H9 (cell line): ENCODE measurements at regions not wholly inside any gene's neighbourhood (a gene's known extent, or its start where the extent isn't known, plus 50 kb on each side); places are given as distances from the start of the nearest gene placed in this dataset.

Source experiments
- DNase-seq: peaks from one replicate; pipeline ENCODE4 v3.0.0-alpha.2; 2017
- H2AFZ ChIP-seq: one replicate; pipeline ENCODE4 v1.6.1; 2013; ENCODE audit warnings: mild to moderate bottlenecking, low read length, control low read depth, moderate library complexity
- H2AK5ac ChIP-seq: 2 replicates; pipeline ENCODE4 v1.6.1; 2013; ENCODE audit warnings: low read length, control low read depth, mixed read lengths; ENCODE audit not compliant: insufficient read length
- H2BK120ac ChIP-seq: one replicate; pipeline ENCODE4 v1.6.1; 2013; ENCODE audit warnings: low read depth, mild to moderate bottlenecking, low read length, control low read depth, inconsistent platforms; ENCODE audit not compliant: poor library complexity, severe bottlenecking
- H2BK12ac ChIP-seq: 2 replicates; pipeline ENCODE4 v1.6.1; 2013; ENCODE audit warnings: low read length, control low read depth, mixed read lengths, low read depth; ENCODE audit not compliant: insufficient read length
- H2BK15ac ChIP-seq: 2 replicates; pipeline ENCODE4 v1.6.1; 2013; ENCODE audit warnings: low read depth, low read length, control low read depth
- H2BK20ac ChIP-seq: one replicate; pipeline ENCODE4 v1.6.1; 2013; ENCODE audit warnings: low read depth, mild to moderate bottlenecking, low read length, control low read depth, inconsistent platforms; ENCODE audit not compliant: poor library complexity, severe bottlenecking
- H2BK5ac ChIP-seq: 2 replicates; pipeline ENCODE4 v1.6.1; 2013; ENCODE audit warnings: low read length, control low read depth, mixed read lengths; ENCODE audit not compliant: insufficient read length
- H3K14ac ChIP-seq: 2 replicates; pipeline ENCODE4 v1.6.1; 2013; ENCODE audit warnings: low read length, control low read depth; ENCODE audit not compliant: insufficient read depth
- H3K18ac ChIP-seq: 2 replicates; pipeline ENCODE4 v1.6.1; 2013; ENCODE audit warnings: low read depth, mild to moderate bottlenecking, mixed read lengths, low read length, control low read depth; ENCODE audit not compliant: insufficient read length
- H3K23ac ChIP-seq: 2 replicates; pipeline ENCODE4 v1.6.1; 2013; ENCODE audit warnings: low read length, control low read depth, mixed read lengths, low read depth; ENCODE audit not compliant: insufficient read length
- H3K23me2 ChIP-seq: 2 replicates; pipeline ENCODE4 v1.6.1; 2013; ENCODE audit warnings: low read depth, mild to moderate bottlenecking, mixed read lengths, low read length, control low read depth; ENCODE audit not compliant: insufficient read length, poor library complexity, severe bottlenecking
- H3K27ac ChIP-seq: 2 replicates; pipeline ENCODE4 v1.5.1; 2013; ENCODE audit warnings: low read length, control low read depth, mixed read lengths, low read depth; ENCODE audit not compliant: insufficient read length
- H3K27me3 ChIP-seq: 2 replicates; pipeline ENCODE4 v1.6.1; 2013; ENCODE audit warnings: low read length, control low read depth, inconsistent platforms; ENCODE audit not compliant: insufficient read depth
- H3K4ac ChIP-seq: 2 replicates; pipeline ENCODE4 v1.6.1; 2013; ENCODE audit warnings: low read depth, mild to moderate bottlenecking, control low read depth, inconsistent platforms, low read length, moderate library complexity
- H3K4me1 ChIP-seq: 2 replicates; pipeline ENCODE4 v1.6.1; 2013; ENCODE audit warnings: low read length, control low read depth, inconsistent platforms; ENCODE audit not compliant: insufficient read depth
- H3K4me2 ChIP-seq: 2 replicates; pipeline ENCODE4 v1.6.1; 2013; ENCODE audit warnings: low read length, control low read depth, mixed read lengths; ENCODE audit not compliant: insufficient read length, insufficient read depth
- H3K56ac ChIP-seq: 2 replicates; pipeline ENCODE4 v1.6.1; 2013; ENCODE audit warnings: low read depth, mild to moderate bottlenecking, mixed read lengths, low read length, control low read depth; ENCODE audit not compliant: insufficient read length
- H3K79me1 ChIP-seq: 2 replicates; pipeline ENCODE4 v1.6.1; 2013; ENCODE audit warnings: low read depth, mild to moderate bottlenecking, moderate library complexity, low read length, control low read depth, inconsistent platforms; ENCODE audit not compliant: insufficient read depth, poor library complexity, severe bottlenecking
- H3K79me2 ChIP-seq: 2 replicates; pipeline ENCODE4 v1.6.1; 2013; ENCODE audit warnings: low read length, control low read depth, inconsistent platforms; ENCODE audit not compliant: insufficient read depth
- H3K9ac ChIP-seq: 2 replicates; pipeline ENCODE4 v1.6.1; 2013; ENCODE audit warnings: low read length, control low read depth, mixed read lengths; ENCODE audit not compliant: insufficient read length; ENCODE audit errors: extremely low read depth
- H3K9me3 ChIP-seq: one replicate; pipeline ENCODE4 v1.6.1; 2013; ENCODE audit warnings: low read depth, low read length, inconsistent platforms; ENCODE audit not compliant: control insufficient read depth
- H3T11ph ChIP-seq: one replicate; pipeline ENCODE4 v1.6.1; 2013; ENCODE audit warnings: mild to moderate bottlenecking, low read length, control low read depth, inconsistent platforms
- H4K20me1 ChIP-seq: one replicate; pipeline ENCODE4 v1.6.1; 2013; ENCODE audit not compliant: control insufficient read depth, insufficient read length, insufficient read depth
- H4K5ac ChIP-seq: 2 replicates; pipeline ENCODE4 v1.6.1; 2013; ENCODE audit warnings: low read depth, mild to moderate bottlenecking, mixed read lengths, low read length, control low read depth; ENCODE audit not compliant: insufficient read length
- H4K8ac ChIP-seq: replicated peaks from 2 replicates; pipeline ENCODE4 v1.6.1; 2013; ENCODE audit warnings: low read length, control low read depth, mixed read lengths, low read depth; ENCODE audit not compliant: insufficient read length
- H4K91ac ChIP-seq: 2 replicates; pipeline ENCODE4 v1.6.1; 2013; ENCODE audit warnings: low read depth, mild to moderate bottlenecking, moderate library complexity, mixed read lengths, low read length, control low read depth; ENCODE audit not compliant: insufficient read length
- H3K27ac Mint-ChIP-seq, 3 experiments: 2 replicates in 2 of 3; 3 replicates in 1 of 3; pipeline ENCODE4 v1.8.0; 2020 to 2021; ENCODE audit warnings: mixed read lengths in 3 of 3, mild to moderate bottlenecking in 1 of 3, moderate library complexity in 1 of 3
- H3K27me3 Mint-ChIP-seq: 2 replicates; pipeline ENCODE4 v1.8.0; 2021; ENCODE audit warnings: low read depth, mild to moderate bottlenecking, moderate library complexity, mixed read lengths
- H3K36me3 Mint-ChIP-seq, 3 experiments: 2 replicates in 2 of 3; 3 replicates in 1 of 3; pipeline ENCODE4 v1.8.0; 2020 to 2021; ENCODE audit warnings: low read depth in 3 of 3, mixed read lengths in 3 of 3; ENCODE audit not compliant: insufficient read depth in 1 of 3
- H3K4me1 Mint-ChIP-seq, 2 experiments: 2 replicates each; pipeline ENCODE4 v1.8.0; 2020; ENCODE audit warnings: mixed read lengths in 2 of 2
- H3K4me3 Mint-ChIP-seq, 2 experiments: 2 replicates in 1 of 2; 3 replicates in 1 of 2; pipeline ENCODE4 v1.8.0; 2020 to 2021; ENCODE audit warnings: mild to moderate bottlenecking in 2 of 2, mixed read lengths in 2 of 2, moderate library complexity in 1 of 2
- H3K9me3 Mint-ChIP-seq, 2 experiments: 2 replicates in 1 of 2; 3 replicates in 1 of 2; pipeline ENCODE4 v1.8.0; 2020; ENCODE audit warnings: mild to moderate bottlenecking in 2 of 2, mixed read lengths in 2 of 2, moderate library complexity in 1 of 2
- CTCF ChIP-seq: fragments of 200-600 bp; sonication (generic); conservative IDR thresholded peaks from 3 replicates; pipeline ENCODE4 v1.8.0; 2021; ENCODE audit warnings: antibody characterized with exemption, mild to moderate bottlenecking
- WGBS: extraction: QIAGEN DNeasy Blood & Tissue Kit; methylation state at CpG from one replicate; pipeline ENCODE4 v1.1.7; 2013; ENCODE audit warnings: missing lambda C conversion rate, low lambda C conversion rate, mixed read lengths; ENCODE audit not compliant: insufficient read length; ENCODE audit errors: extremely low coverage; 5-methylcytosine and 5-hydroxymethylcytosine counted together

GRCh38 chr3:56940976-56941375, 119.5 kb upstream of the SPATA12 start:
- H3K9ac ChIP-seq = no peak overlapping the region
- TF ChIP-seq CTCF = no peak
- no peak overlapping the region for H3K14ac ChIP-seq
- no peak overlapping the region for H2BK12ac ChIP-seq
- peaks cover 16% of the 10 kb centered on the region in 2 experiments for H3K9me3 Mint-ChIP-seq
- no peaks in the 10 kb centered on the region for H3K9me3 ChIP-seq
- H3K27me3 Mint-ChIP-seq = no peaks in the 10 kb centered on the region
- no peak overlapping the region for H3K56ac ChIP-seq
- no peaks in the 10 kb centered on the region for H3K27me3 ChIP-seq
- no peak overlapping the region for H2BK20ac ChIP-seq
- H3K4me1 ChIP-seq = no peaks in the 10 kb centered on the region
- WGBS = no CpG with 5 or more reads among the region's 4 CpGs
- H2BK15ac ChIP-seq = no peak overlapping the region
- no peaks in the 10 kb centered on the region for H3K79me2 ChIP-seq
- H2BK5ac ChIP-seq = no peak overlapping the region
- H3K27ac Mint-ChIP-seq = no peak overlapping the region
- H4K20me1 ChIP-seq = no peaks in the 10 kb centered on the region
- no peak overlapping the region for H4K8ac ChIP-seq
- H3K4me2 ChIP-seq = no peak overlapping the region
- no peaks in the 10 kb centered on the region for H3K4me1 Mint-ChIP-seq
- no peak for DNase-seq
- no peak overlapping the region for H3K18ac ChIP-seq
- no peak overlapping the region for H3K4me3 Mint-ChIP-seq
- no peak overlapping the region for H3K27ac ChIP-seq
- H3K4ac ChIP-seq = no peak overlapping the region
- no peak overlapping the region for H2AFZ ChIP-seq
- H3K23me2 ChIP-seq = no peaks in the 10 kb centered on the region
- H3K23ac ChIP-seq = no peak overlapping the region
- no peak overlapping the region for H4K91ac ChIP-seq
- no peaks in the 10 kb centered on the region for H3K79me1 ChIP-seq
- H2BK120ac ChIP-seq = no peak overlapping the region
- no peak overlapping the region for H2AK5ac ChIP-seq
- H4K5ac ChIP-seq = no peak overlapping the region
- H3K36me3 Mint-ChIP-seq = peaks cover 9 to 17% (median 13%) of the 10 kb centered on the region in 3 experiments
- H3T11ph ChIP-seq = no peak overlapping the region
